GM12864 (cell line): ENCODE measurements at regions not wholly inside any gene's neighbourhood (a gene's known extent, or its start where the extent isn't known, plus 50 kb on each side); places are given as distances from the start of the nearest gene placed in this dataset.
"Not testable (repeated sequence)": the region's sequence is repeated elsewhere in the genome, so short reads cannot be mapped to it uniquely, and the experiment has no call there.

Source experiments
- DNase-seq: peaks from one replicate; pipeline ENCODE4 v3.0.0-alpha.2; 2011; ENCODE audit warnings: low read depth
- H3K4me3 ChIP-seq: 2 replicates; pipeline ENCODE4 v1.5.1; 2011; ENCODE audit warnings: mild to moderate bottlenecking, low read depth, low read length, control low read depth
- CTCF ChIP-seq: IDR thresholded peaks from 2 replicates; pipeline ENCODE4 v1.5.1; 2011; ENCODE audit warnings: low read depth, mild to moderate bottlenecking, moderate library complexity, low read length, control low read depth, inconsistent platforms; ENCODE audit errors: missing control alignments

- DNase-seq: no peak
- TF ChIP-seq CTCF: no peak
- H3K4me3 ChIP-seq: no peak overlapping the region
Observed at GRCh38 chr22:25407859-25408229, 156.6 kb upstream of the GRK3 start.

GRCh38 chr22:25409240-25409639 is 155.2 kb upstream of the GRK3 start:
- no peak overlapping the region for H3K4me3 ChIP-seq
- no peak for DNase-seq
- TF ChIP-seq CTCF: no peak

GRCh38 chr22:25410849-25411248 is 153.6 kb upstream of the GRK3 start:
- no peak for TF ChIP-seq CTCF
- H3K4me3 ChIP-seq: no peak overlapping the region
- no peak for DNase-seq

GRCh38 chr22:25413620-25414019 is 150.9 kb upstream of the GRK3 start:
- no peak for TF ChIP-seq CTCF
- DNase-seq: no peak
- no peak overlapping the region for H3K4me3 ChIP-seq

- DNase-seq: not testable (repeated sequence)
Observed at GRCh38 chr22:25415731-25416130, 148.7 kb upstream of the GRK3 start.

GRCh38 chr22:25417826-25418225 is 146.6 kb upstream of the GRK3 start:
- not testable (repeated sequence) for H3K4me3 ChIP-seq, DNase-seq

More at GRCh38 chr22:25415731-25416130, 148.7 kb upstream of the GRK3 start:
- not testable (repeated sequence) for H3K4me3 ChIP-seq

GRCh38 chr22:25419247-25420113 is 145.0 kb upstream of the GRK3 start:
- DNase-seq: no peak
- peak overlapping the region; percentile 0; the same call in 1 of the 2 replicates for H3K4me3 ChIP-seq
- no peak for TF ChIP-seq CTCF

- H3K4me3 ChIP-seq, DNase-seq: not testable (repeated sequence)
Observed at GRCh38 chr22:25420114-25420441, 144.4 kb upstream of the GRK3 start.
